NT2/D1 (cell line): ENCODE measurements at regions not wholly inside any gene's neighbourhood (a gene's known extent, or its start where the extent isn't known, plus 50 kb on each side); places are given as distances from the start of the nearest gene placed in this dataset.
"Not testable (repeated sequence)": the region's sequence is repeated elsewhere in the genome, so short reads cannot be mapped to it uniquely, and the experiment has no call there.

ENCODE experiments used
- DNase-seq: peaks from one replicate; pipeline ENCODE4 v3.0.0-alpha.2; 2011; ENCODE audit warnings: low read depth, low spot score
- H3K27me3 ChIP-seq: 2 replicates; pipeline ENCODE4 v1.6.0; 2011; ENCODE audit warnings: mild to moderate bottlenecking; ENCODE audit not compliant: insufficient read length, insufficient read depth
- H3K36me3 ChIP-seq: 2 replicates; pipeline ENCODE4 v1.6.1; 2011; ENCODE audit warnings: mild to moderate bottlenecking, low read length, mixed read lengths; ENCODE audit not compliant: insufficient read depth, insufficient read length
- H3K4me1 ChIP-seq: 2 replicates; pipeline ENCODE4 v1.5.1; 2011; ENCODE audit not compliant: insufficient read depth, insufficient read length
- H3K4me3 ChIP-seq: 2 replicates; pipeline ENCODE4 v1.5.1; 2011; ENCODE audit warnings: low read depth; ENCODE audit not compliant: insufficient read length
- H3K9ac ChIP-seq: 2 replicates; pipeline ENCODE4 v1.6.0; 2011; ENCODE audit warnings: low read depth; ENCODE audit not compliant: insufficient read length
- H3K9me3 ChIP-seq: 2 replicates; pipeline ENCODE4 v1.5.1; 2011; ENCODE audit warnings: mild to moderate bottlenecking, low read length; ENCODE audit not compliant: insufficient read depth
- SUZ12 ChIP-seq: IDR thresholded peaks from 2 replicates; pipeline ENCODE4 v1.6.1; 2011; ENCODE audit not compliant: insufficient read length, insufficient read depth; ENCODE audit errors: extremely low read depth
- YY1 ChIP-seq: IDR thresholded peaks from 2 replicates; pipeline ENCODE4 v1.6.1; 2011; ENCODE audit not compliant: insufficient read length, insufficient read depth
- ZNF274 ChIP-seq: IDR thresholded peaks from 2 replicates; pipeline ENCODE4 v1.6.1; 2011; ENCODE audit warnings: mild to moderate bottlenecking, low read depth, low read length

- H3K9me3 ChIP-seq: no peaks in the 10 kb centered on the region
- TF ChIP-seq YY1 (no peak), ZNF274 (no peak), SUZ12 (no peak)
- no peak for DNase-seq
Measured at GRCh38 chr12:30525171-30525570, 170.5 kb downstream of the IPO8 start.

GRCh38 chr12:30520285-30520684 lies 175.4 kb downstream of the IPO8 start:
- DNase-seq, H3K9me3 ChIP-seq, H3K4me3 ChIP-seq, H3K27me3 ChIP-seq, H3K9ac ChIP-seq, H3K4me1 ChIP-seq, H3K36me3 ChIP-seq: not testable (repeated sequence)

More at GRCh38 chr12:30525171-30525570, 170.5 kb downstream of the IPO8 start:
- H3K4me1 ChIP-seq: no peaks in the 10 kb centered on the region
- H3K27me3 ChIP-seq: no peaks in the 10 kb centered on the region
- no peak overlapping the region for H3K4me3 ChIP-seq
- H3K36me3 ChIP-seq: no peaks in the 10 kb centered on the region
- no peak overlapping the region for H3K9ac ChIP-seq

- Histone ChIP-seq H3K4me3 (no peak overlapping the region), H3K9me3 (no peaks in the 10 kb centered on the region), H3K4me1 (no peaks in the 10 kb centered on the region), H3K9ac (no peak overlapping the region), H3K27me3 (no peaks in the 10 kb centered on the region), H3K36me3 (no peaks in the 10 kb centered on the region)
- no peak for TF ChIP-seq ZNF274
- TF ChIP-seq YY1: no peak
- TF ChIP-seq SUZ12: no peak
- no peak for DNase-seq
Measured at GRCh38 chr12:30519535-30519934, 176.1 kb downstream of the IPO8 start.

DNA sequence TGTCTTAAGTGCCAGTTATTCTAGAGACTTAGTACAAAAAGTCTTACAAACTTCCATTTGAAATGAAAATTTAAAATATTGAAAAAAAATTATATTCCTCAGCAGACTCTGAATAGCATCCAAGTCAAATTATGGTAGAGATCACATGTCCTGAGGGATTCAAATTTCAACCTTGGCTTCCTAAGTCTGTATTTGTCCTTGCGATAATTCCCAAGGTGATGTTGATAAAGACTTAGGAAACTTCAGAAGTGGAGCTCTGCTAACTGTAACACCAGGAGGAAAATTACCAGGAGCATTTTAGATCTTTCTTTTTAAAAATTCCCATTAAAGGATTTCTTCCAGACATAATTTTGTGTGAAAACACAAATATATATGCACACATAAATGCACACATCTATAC lies 178.3 kb downstream of the IPO8 start:
- no peak overlapping the region for H3K4me3 ChIP-seq
- TF ChIP-seq SUZ12 (no peak), YY1 (no peak), ZNF274 (no peak)
- H3K9me3 ChIP-seq: no peaks in the 10 kb centered on the region
- DNase-seq: no peak
- no peak overlapping the region for H3K9ac ChIP-seq
- no peaks in the 10 kb centered on the region for H3K27me3 ChIP-seq
- no peaks in the 10 kb centered on the region for H3K4me1 ChIP-seq
- H3K36me3 ChIP-seq: no peaks in the 10 kb centered on the region

DNA sequence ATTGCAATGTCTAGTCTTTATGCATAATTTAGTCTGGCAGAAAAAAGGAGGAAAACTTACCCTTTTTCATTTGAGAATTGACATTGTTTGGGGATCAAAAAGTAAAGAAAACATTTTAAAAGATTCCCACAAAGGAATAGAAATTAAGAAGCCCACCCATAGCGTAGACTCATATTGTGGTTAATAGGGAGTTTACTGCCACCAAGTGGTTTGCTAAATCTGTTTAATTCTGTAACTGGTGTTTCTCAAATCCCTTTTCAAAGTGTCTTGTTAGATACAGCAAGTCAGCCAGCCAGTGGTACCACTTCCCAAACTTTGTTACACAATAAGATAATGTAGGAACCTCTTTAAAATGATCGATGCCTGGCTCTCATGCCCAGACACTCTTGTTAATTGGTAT lies 180.3 kb downstream of the IPO8 start:
- DNase-seq: peak; percentile 32

DNA sequence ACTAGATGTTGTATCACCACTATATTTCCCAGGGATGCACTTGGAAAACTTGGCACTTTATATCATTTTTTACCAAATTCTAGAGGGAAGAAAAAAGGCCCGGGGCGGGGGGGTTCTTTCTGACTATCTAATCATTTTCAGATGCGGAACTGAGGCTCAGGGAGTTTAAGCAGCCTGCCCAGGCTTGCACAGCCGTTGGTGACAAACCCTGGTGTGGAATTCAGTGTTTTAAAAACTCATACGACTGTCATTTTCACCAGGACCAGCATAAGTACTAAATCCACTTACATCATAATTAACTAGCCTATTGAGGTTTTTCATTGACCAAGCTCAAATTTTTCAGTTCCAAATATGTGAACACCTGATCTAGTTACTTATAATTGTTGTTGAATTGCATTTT lies 181.0 kb downstream of the IPO8 start:
- H3K36me3 ChIP-seq: no peaks in the 10 kb centered on the region
- no peak overlapping the region for H3K9ac ChIP-seq
- no peaks in the 10 kb centered on the region for H3K27me3 ChIP-seq
- H3K4me3 ChIP-seq: no peak overlapping the region
- no peaks in the 10 kb centered on the region for H3K9me3 ChIP-seq
- H3K4me1 ChIP-seq: no peaks in the 10 kb centered on the region
- TF ChIP-seq ZNF274 (no peak), YY1 (no peak), SUZ12 (no peak)
- DNase-seq: no peak

More for the DNA sequence above, 180.3 kb downstream of the IPO8 start:
- no peaks in the 10 kb centered on the region for H3K9me3 ChIP-seq
- TF ChIP-seq SUZ12 (no peak), YY1 (no peak)
- no peaks in the 10 kb centered on the region for H3K27me3 ChIP-seq
- no peaks in the 10 kb centered on the region for H3K36me3 ChIP-seq
- H3K4me1 ChIP-seq: no peaks in the 10 kb centered on the region
- no peak overlapping the region for H3K9ac ChIP-seq
- no peak overlapping the region for H3K4me3 ChIP-seq

- Histone ChIP-seq H3K9me3 (no peaks in the 10 kb centered on the region), H3K4me3 (no peak overlapping the region), H3K4me1 (no peaks in the 10 kb centered on the region), H3K9ac (no peak overlapping the region), H3K27me3 (no peaks in the 10 kb centered on the region), H3K36me3 (no peaks in the 10 kb centered on the region)
- DNase-seq: no peak
- TF ChIP-seq ZNF274 (no peak), YY1 (no peak), SUZ12 (no peak)
Measured at GRCh38 chr12:30508205-30508967, 187.3 kb downstream of the IPO8 start.

DNA sequence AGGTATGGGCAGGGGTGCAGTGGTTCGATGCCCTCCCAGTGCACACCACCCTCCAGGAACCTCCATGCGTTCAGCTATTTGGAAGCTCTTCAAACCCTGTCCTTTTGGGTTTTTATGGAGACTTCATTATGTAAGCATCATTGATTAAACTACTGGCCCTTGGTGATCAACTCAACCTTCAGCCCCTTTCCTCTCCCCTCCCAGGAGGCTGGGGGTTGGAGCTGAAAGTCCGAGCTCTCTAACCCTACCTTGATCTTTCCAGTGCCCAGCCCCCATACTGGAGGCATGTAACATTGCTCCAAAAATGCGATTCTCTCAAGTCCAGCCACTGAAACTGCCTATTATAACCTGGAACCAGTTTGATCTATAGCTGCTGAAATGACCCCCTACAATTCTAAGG lies 188.1 kb downstream of the IPO8 start:
- no peak overlapping the region for H3K9ac ChIP-seq
- no peak for TF ChIP-seq YY1
- no peak for TF ChIP-seq ZNF274
- TF ChIP-seq SUZ12: no peak
- H3K36me3 ChIP-seq: no peaks in the 10 kb centered on the region
- H3K9me3 ChIP-seq: no peaks in the 10 kb centered on the region
- DNase-seq: no peak
- no peaks in the 10 kb centered on the region for H3K4me1 ChIP-seq
- H3K27me3 ChIP-seq: no peaks in the 10 kb centered on the region
- no peak overlapping the region for H3K4me3 ChIP-seq
